ENCODE measurements at regions not wholly inside any gene's neighbourhood (a gene's known extent, or its start where the extent isn't known, plus 50 kb on each side); places are given as distances from the start of the nearest gene placed in this dataset.
A peak's percentile ranks its signal among the peaks of the same experiment; 100 is the strongest.

- H3K27ac ChIP-seq = no peak overlapping the region
- TF ChIP-seq CTCF (IDR thresholded peaks at IDR 0.05) = no peak
- H3K4me3 ChIP-seq = no peak overlapping the region
- DNase-seq (ENCODE audit: low spot score) = no peak
Observed at GRCh38 chr1:5567839-5568238, 424.4 kb downstream of the NPHP4 start.

- no peak for TF ChIP-seq CTCF (IDR thresholded peaks at IDR 0.05)
- DNase-seq (ENCODE audit: low spot score) = peak; percentile 67
- no peak overlapping the region for H3K4me3 ChIP-seq
- no peak overlapping the region for H3K27ac ChIP-seq
Observed at GRCh38 chr1:5566924-5567323, 425.3 kb downstream of the NPHP4 start.

- Histone ChIP-seq H3K27ac (no peak overlapping the region), H3K4me3 (no peak overlapping the region)
- no peak for TF ChIP-seq CTCF (IDR thresholded peaks at IDR 0.05)
- DNase-seq (ENCODE audit: low spot score) = peak; percentile 46
Observed at GRCh38 chr1:5565281-5566125, 426.7 kb downstream of the NPHP4 start.

GRCh38 chr1:5564578-5565257, 427.5 kb downstream of the NPHP4 start:
- Histone ChIP-seq H3K4me3 (no peak overlapping the region), H3K27ac (no peak overlapping the region)
- peak; percentile 46 for DNase-seq (ENCODE audit: low spot score)
- no peak for TF ChIP-seq CTCF (IDR thresholded peaks at IDR 0.05)

GRCh38 chr1:5563861-5564577, 428.2 kb downstream of the NPHP4 start:
- no peak overlapping the region for H3K27ac ChIP-seq
- H3K4me3 ChIP-seq = no peak overlapping the region
- TF ChIP-seq CTCF (IDR thresholded peaks at IDR 0.05) = no peak
- no peak for DNase-seq (ENCODE audit: low spot score)

GRCh38 chr1:5562769-5563168, 429.5 kb downstream of the NPHP4 start:
- no peak overlapping the region for H3K27ac ChIP-seq
- no peak for TF ChIP-seq CTCF (IDR thresholded peaks at IDR 0.05)
- peak; percentile 26 for DNase-seq (ENCODE audit: low spot score)
- no peak overlapping the region for H3K4me3 ChIP-seq
